ENCODE measurements at regions not wholly inside any gene's neighbourhood (a gene's known extent, or its start where the extent isn't known, plus 50 kb on each side); places are given as distances from the start of the nearest gene placed in this dataset.

GRCh38 chr5:106020894-106021293 is 1649.8 kb downstream of the EFNA5 start:
- no peak for TF ChIP-seq POLR2AphosphoS5 (IDR thresholded peaks at IDR 0.05; ENCODE audit: borderline replicate concordance, low read depth, low read length)
- TF ChIP-seq EZH2 (IDR thresholded peaks at IDR 0.05): no peak

Measured in SK-N-MC (cell line).